KMS-11 (cell line): ENCODE measurements at regions not wholly inside any gene's neighbourhood (a gene's known extent, or its start where the extent isn't known, plus 50 kb on each side); places are given as distances from the start of the nearest gene placed in this dataset.

Source experiments
- H2AFZ ChIP-seq: fragments of 200-600 bp; sonication (generic); 2 replicates; pipeline ENCODE4 v1.6.1; 2016; ENCODE audit warnings: antibody characterized with exemption, mixed run types, low read depth
- H3K27ac ChIP-seq: fragments of 200-600 bp; sonication (generic); 2 replicates; pipeline ENCODE4 v1.6.1; 2016; ENCODE audit warnings: mild to moderate bottlenecking, mixed run types
- H3K27me3 ChIP-seq: fragments of 200-600 bp; sonication (generic); 2 replicates; pipeline ENCODE4 v1.6.1; 2017; ENCODE audit warnings: mild to moderate bottlenecking, low read depth, mixed run types, moderate library complexity; ENCODE audit not compliant: insufficient read depth
- H3K36me3 ChIP-seq: fragments of 200-600 bp; sonication (generic); 2 replicates; pipeline ENCODE4 v1.6.1; 2017; ENCODE audit warnings: mild to moderate bottlenecking, mixed run types; ENCODE audit not compliant: insufficient read depth
- H3K4me1 ChIP-seq: fragments of 200-600 bp; sonication (generic); 2 replicates; pipeline ENCODE4 v1.6.1; 2016; ENCODE audit warnings: mild to moderate bottlenecking, low read depth, mixed run types; ENCODE audit not compliant: poor library complexity, severe bottlenecking
- H3K4me2 ChIP-seq: fragments of 200-600 bp; sonication (generic); 2 replicates; pipeline ENCODE4 v1.7.0; 2016; ENCODE audit warnings: mild to moderate bottlenecking, mixed run types
- H3K4me3 ChIP-seq: fragments of 200-600 bp; sonication (generic); IDR thresholded peaks from 2 replicates; pipeline ENCODE4 v1.6.1; 2017; ENCODE audit warnings: low read depth, low read length, mixed read lengths; ENCODE audit not compliant: insufficient read depth
- H3K79me2 ChIP-seq: fragments of 200-600 bp; sonication (generic); 2 replicates; pipeline ENCODE4 v1.6.1; 2016; ENCODE audit warnings: low read depth, mixed run types; ENCODE audit not compliant: insufficient read depth
- H3K9ac ChIP-seq: fragments of 200-600 bp; sonication (generic); 2 replicates; pipeline ENCODE4 v1.6.1; 2016; ENCODE audit warnings: mild to moderate bottlenecking, mixed run types
- H4K20me1 ChIP-seq: fragments of 200-600 bp; sonication (generic); 2 replicates; pipeline ENCODE4 v1.6.1; 2016; ENCODE audit warnings: mild to moderate bottlenecking, mixed run types; ENCODE audit not compliant: insufficient read depth
- TF ChIP-seq, protein P1 (sequence below): fragments of 200-600 bp; sonication (generic); conservative IDR thresholded peaks from 2 replicates; pipeline ENCODE4 v1.6.1; 2017; ENCODE audit warnings: low read depth, mild to moderate bottlenecking, antibody characterized with exemption, low read length, moderate library complexity, mixed read lengths

DNA sequence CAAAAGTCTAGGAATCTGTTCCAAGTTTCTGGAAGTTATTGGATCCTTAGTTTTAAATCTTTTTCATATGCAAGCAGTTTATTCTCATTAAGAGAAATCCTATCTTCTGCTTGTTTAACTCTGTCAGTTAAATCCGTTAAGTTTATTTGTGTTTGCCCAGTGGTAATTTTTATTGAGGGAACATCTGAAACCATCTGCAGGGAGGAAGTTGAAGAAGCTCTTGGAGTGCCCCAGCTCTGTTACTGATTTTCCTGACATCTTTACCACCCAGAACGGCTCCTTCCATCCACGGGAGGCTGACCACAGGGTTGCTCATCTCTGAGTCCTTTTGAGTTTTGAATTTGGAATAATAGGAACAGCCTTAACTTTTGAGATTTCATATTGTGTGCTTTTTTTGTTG, 99.9 kb upstream of the ZNF618 start:
- Histone ChIP-seq H3K4me2 (no peak overlapping the region), H3K27ac (no peak overlapping the region), H4K20me1 (no peaks in the 10 kb centered on the region), H3K36me3 (no peaks in the 10 kb centered on the region), H3K9ac (no peak overlapping the region), H3K79me2 (no peaks in the 10 kb centered on the region), H2AFZ (no peak overlapping the region), H3K27me3 (no peaks in the 10 kb centered on the region), H3K4me3 (no peak overlapping the region), H3K4me1 (no peaks in the 10 kb centered on the region)
- TF ChIP-seq, protein P1, sequence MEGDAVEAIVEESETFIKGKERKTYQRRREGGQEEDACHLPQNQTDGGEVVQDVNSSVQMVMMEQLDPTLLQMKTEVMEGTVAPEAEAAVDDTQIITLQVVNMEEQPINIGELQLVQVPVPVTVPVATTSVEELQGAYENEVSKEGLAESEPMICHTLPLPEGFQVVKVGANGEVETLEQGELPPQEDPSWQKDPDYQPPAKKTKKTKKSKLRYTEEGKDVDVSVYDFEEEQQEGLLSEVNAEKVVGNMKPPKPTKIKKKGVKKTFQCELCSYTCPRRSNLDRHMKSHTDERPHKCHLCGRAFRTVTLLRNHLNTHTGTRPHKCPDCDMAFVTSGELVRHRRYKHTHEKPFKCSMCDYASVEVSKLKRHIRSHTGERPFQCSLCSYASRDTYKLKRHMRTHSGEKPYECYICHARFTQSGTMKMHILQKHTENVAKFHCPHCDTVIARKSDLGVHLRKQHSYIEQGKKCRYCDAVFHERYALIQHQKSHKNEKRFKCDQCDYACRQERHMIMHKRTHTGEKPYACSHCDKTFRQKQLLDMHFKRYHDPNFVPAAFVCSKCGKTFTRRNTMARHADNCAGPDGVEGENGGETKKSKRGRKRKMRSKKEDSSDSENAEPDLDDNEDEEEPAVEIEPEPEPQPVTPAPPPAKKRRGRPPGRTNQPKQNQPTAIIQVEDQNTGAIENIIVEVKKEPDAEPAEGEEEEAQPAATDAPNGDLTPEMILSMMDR: no peak

DNA sequence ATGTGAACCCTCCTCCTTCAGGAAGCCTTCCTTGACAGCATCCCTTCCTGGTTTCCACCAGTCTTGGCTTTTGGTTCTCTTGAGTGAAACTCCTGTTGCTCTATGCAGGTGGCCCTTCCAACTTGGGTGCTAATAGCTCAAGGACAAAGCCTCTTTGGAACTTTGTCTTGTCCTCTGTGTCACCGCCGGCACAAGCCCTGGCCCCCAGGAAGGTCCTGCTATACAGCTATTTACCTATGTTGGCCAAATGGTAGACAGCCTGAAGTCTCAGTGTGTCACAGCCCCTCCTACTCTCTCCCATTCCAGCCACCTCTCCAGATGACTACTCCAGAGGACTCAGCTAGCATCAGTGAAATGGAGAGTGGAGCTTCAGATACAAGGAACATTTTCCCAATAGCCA, 94.7 kb upstream of the ZNF618 start:
- no peaks in the 10 kb centered on the region for H3K27me3 ChIP-seq
- H3K9ac ChIP-seq: no peak overlapping the region
- no peak overlapping the region for H3K27ac ChIP-seq
- TF ChIP-seq, protein P1: no peak
- H3K4me3 ChIP-seq: no peak overlapping the region
- H4K20me1 ChIP-seq: no peaks in the 10 kb centered on the region
- no peak overlapping the region for H3K4me2 ChIP-seq
- H2AFZ ChIP-seq: no peak overlapping the region
- H3K36me3 ChIP-seq: no peaks in the 10 kb centered on the region
- H3K79me2 ChIP-seq: no peaks in the 10 kb centered on the region
- H3K4me1 ChIP-seq: no peaks in the 10 kb centered on the region

DNA sequence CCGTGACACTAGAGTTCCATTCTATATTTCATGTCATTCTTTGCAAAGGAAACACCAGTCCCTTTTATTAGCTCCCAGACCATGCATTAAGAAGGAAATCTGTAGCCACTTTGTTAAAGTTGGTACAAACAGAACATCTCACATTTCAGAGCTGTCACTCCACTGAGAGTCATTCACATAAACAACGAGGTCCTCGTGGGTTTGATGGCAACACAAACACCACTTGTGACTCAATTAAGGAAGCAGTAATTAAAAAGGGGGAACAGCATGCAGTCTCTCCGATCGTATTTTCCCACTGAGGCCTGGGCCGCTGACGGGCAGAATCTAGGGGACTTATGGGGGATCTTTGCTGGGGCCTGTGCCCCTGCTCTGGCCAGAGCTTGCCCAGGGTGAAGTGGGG, 94.2 kb upstream of the ZNF618 start:
- H3K4me1 ChIP-seq: no peaks in the 10 kb centered on the region
- no peaks in the 10 kb centered on the region for H3K79me2 ChIP-seq
- no peak overlapping the region for H3K4me2 ChIP-seq
- no peaks in the 10 kb centered on the region for H3K27me3 ChIP-seq
- no peaks in the 10 kb centered on the region for H4K20me1 ChIP-seq
- H2AFZ ChIP-seq: no peak overlapping the region
- H3K36me3 ChIP-seq: no peaks in the 10 kb centered on the region
- no peak overlapping the region for H3K9ac ChIP-seq
- no peak overlapping the region for H3K27ac ChIP-seq
- TF ChIP-seq, protein P1: no peak
- no peak overlapping the region for H3K4me3 ChIP-seq

DNA sequence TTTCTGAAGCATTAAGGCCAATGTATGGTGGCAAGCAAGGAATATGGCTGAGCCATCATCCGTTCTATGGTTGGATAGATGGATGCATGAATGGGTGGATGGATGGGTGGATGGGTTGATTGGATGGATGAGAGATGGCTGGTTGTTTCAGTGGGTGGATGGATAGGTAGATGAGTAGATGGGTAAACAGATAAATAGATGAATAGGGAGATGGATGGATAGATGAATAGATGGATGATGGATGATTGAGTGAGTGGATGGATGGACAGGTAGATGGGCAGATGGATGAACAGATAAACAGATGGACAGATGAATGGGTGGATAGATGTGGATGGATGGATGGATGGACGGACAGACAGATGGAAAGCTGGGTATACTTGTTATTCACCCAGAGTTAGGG, 92.6 kb upstream of the ZNF618 start:
- Histone ChIP-seq H3K4me1 (no peaks in the 10 kb centered on the region), H2AFZ (no peak overlapping the region), H3K36me3 (no peaks in the 10 kb centered on the region), H3K4me3 (no peak overlapping the region), H3K9ac (no peak overlapping the region), H3K4me2 (no peak overlapping the region), H4K20me1 (no peaks in the 10 kb centered on the region), H3K27me3 (no peaks in the 10 kb centered on the region), H3K79me2 (no peaks in the 10 kb centered on the region), H3K27ac (no peak overlapping the region)
- TF ChIP-seq, protein P1: no peak

DNA sequence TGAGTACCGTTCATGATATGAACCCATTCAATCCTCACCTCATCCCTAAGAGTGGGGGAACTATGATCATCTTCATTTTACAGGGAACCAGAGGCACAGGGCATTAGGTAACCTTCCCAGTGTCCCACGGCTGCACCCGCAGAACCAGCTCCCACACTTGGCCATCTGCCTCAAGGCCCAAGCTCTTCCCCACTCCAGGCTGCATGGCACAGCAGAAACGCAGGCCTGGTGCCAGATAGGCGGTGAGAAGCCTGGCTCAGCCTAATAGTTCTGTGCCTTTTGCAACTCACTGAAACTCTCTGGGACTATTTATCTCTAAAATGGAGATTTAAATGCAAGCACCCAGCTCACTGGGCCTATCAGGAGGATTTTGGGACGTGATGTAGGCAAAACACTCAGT, 90.8 kb upstream of the ZNF618 start:
- no peaks in the 10 kb centered on the region for H3K4me1 ChIP-seq
- no peak overlapping the region for H3K4me2 ChIP-seq
- no peak overlapping the region for H3K27ac ChIP-seq
- no peak overlapping the region for H3K9ac ChIP-seq
- H3K4me3 ChIP-seq: no peak overlapping the region
- TF ChIP-seq, protein P1: no peak
- no peaks in the 10 kb centered on the region for H3K27me3 ChIP-seq
- H2AFZ ChIP-seq: no peak overlapping the region
- H3K36me3 ChIP-seq: no peaks in the 10 kb centered on the region
- H4K20me1 ChIP-seq: no peaks in the 10 kb centered on the region
- no peaks in the 10 kb centered on the region for H3K79me2 ChIP-seq
